GM12892 (cell line): ENCODE measurements at regions not wholly inside any gene's neighbourhood (a gene's known extent, or its start where the extent isn't known, plus 50 kb on each side); places are given as distances from the start of the nearest gene placed in this dataset.

Experiments
- POLR2A ChIP-seq: IDR thresholded peaks from 2 replicates; pipeline ENCODE4 v1.6.1; 2011; ENCODE audit warnings: low read depth, low read length, control low read depth
- POLR2AphosphoS5 ChIP-seq: IDR thresholded peaks from 2 replicates; pipeline ENCODE4 v1.6.1; 2011; ENCODE audit warnings: low read depth, low read length, control low read depth
- TAF1 ChIP-seq: IDR thresholded peaks from 2 replicates; pipeline ENCODE4 v1.6.1; 2011; ENCODE audit warnings: low read depth, mild to moderate bottlenecking, control low read depth, low read length, borderline replicate concordance

DNA sequence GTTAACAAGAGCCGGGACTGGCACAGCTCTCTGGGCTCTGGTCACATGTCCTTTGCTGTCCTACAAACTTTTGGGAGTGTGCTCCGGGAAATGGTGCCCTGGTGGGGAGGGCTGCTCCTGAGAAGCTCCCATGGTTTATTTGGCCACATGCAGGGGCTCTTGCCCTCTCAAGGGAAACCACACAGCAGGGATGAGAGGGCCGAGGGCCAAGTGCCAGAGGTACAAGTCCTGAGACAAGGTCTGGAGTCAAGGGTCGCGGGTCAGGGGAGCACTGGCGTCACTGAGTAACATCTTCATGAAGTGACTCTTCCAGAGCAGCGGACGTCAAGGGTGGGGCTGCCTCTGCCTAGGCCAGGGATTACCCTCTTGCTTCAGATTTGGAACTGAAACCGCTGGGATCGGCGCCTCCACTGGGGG, 1160.6 kb downstream of the TBC1D22A start:
- TF ChIP-seq POLR2A (no peak), POLR2AphosphoS5 (no peak), TAF1 (no peak)
